GM18870 (cell line): ENCODE measurements at regions not wholly inside any gene's neighbourhood (a gene's known extent, or its start where the extent isn't known, plus 50 kb on each side); places are given as distances from the start of the nearest gene placed in this dataset.

Source experiments
- ATAC-seq: cut with Tn5 transposase; IDR thresholded peaks from one replicate; pipeline ENCODE4 v1.9.1; 2021; ENCODE audit warnings: moderate library complexity; ENCODE audit not compliant: unreplicated experiment

DNA sequence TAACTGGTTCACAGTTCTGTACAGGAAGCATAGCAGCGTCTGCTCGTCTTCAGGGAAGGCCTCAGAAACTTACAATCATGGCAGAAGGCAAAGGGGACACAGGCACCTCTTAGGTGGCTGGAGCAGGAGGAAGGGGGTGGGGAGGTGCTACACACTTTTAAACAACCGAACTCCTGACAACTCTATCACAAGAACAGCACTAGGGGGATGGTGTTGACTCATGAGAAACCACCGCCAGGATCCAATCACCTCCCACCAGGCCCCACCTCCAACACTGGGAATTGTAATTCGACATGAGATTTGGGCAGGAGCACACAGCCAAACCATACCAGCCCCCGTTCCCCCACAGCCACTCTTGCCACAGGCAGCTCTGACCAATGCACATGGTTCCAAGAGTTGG lies 306.3 kb upstream of the POU3F1 start:
- no peak for ATAC-seq

DNA sequence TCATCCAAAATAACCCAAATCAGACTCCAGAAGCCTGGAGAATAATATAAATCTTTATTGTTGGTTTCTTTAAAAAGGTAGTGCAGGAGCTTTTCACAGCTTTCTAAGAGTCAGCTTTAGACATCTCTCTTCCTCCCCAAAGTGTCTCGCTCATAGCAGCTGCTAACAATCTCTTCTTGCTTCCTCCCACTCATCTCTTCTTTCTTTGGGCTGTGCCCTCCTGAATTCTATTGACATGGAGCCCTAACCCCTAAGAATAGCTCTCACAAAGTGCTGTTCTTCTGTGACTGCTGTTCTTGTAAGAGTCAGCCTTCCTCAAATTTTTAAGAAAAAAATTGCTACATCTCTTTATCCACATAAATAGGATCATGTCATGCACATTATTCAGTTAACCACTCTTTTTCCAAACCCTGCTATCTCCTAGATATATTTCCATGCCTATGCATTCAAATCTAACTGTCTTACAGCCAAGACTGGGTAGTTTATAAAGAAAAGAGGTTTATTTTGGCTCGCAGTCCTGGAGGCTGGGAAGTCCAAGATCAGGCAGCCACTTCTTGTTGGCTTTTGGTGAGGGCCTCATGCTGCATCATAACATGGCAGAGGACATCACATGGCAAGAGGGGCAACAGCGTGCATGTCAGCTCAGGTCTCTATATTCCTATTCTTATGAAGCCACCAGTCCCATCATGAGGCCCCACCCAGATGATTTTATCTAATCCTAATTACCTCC lies 301.0 kb upstream of the POU3F1 start:
- ATAC-seq = no peak

DNA sequence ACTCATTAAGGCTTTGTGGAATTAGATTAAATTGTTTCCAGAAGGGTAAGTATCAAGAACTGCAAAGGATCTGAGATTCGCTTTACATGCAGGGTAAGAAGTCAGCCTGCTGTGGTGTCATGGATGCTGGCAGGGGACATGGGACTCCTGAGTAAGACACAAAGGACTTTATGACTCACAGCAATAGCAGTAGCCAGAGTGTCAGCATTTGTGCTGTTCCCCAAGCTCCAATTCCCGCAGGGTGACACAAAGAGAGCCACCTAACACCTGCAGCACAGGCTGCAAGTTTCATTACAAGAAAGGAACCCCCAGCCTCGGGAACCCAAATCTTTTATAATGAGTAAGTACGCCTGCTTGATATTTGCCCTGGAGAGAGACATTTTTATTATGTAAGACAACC lies 298.1 kb upstream of the POU3F1 start:
- ATAC-seq = no peak

DNA sequence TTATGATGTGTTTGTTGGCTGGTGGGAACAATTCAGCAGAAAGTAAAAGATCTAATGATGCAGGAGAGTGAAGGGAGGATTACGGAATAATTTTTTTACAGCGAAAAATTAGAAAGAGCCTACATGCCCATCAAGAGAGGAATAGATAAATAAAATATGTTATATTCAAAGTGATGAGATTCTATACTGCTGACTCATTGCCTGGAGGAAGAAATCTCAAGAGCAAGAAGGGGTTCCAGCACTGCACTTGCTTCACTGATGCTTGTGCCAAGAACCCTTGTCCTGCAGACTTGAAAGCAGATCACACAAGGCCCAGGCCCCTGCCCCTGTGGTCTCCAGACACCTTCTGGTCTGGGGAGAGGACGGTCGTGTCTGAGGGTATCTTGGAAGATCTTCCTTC lies 295.1 kb upstream of the POU3F1 start:
- no peak for ATAC-seq

DNA sequence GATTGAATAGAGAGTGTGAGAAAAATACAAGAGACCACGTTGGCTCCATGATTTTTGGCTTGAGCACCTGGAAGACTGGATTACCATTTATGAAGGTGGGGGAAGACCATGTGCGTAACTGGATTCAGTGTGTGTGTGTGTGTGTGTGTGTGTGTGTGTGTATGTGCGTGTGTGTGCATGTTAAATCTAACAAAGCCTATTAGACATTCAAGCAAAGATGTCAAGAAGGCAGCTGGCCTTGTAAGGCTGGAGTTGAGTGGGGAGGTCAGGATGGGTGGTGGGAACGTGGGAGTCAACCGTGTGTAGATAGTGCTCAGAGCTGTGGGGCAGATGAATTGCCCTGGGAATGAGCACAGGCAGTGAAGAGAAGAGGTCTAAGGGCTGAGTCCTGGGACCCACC lies 293.8 kb upstream of the POU3F1 start:
- no peak for ATAC-seq

DNA sequence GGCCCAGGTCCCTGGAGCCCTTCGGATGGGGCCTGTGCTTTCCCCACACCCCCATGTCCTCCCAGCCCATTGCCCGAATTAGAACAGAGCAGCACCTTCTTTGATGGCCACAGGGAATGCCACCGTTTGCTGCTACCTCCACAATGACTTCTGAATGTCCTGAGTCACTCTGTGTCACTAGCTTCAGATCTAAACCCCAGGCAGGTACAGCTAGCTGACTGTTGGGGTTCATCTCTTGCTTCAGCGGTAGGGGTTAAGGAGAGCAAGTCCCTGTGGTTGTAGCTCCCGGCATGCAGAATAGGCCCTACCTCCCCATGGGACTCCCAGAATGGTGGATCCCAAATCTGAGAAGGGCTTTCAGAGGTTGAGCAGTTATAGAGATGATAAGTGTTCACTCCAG lies 291.1 kb upstream of the POU3F1 start:
- ATAC-seq = no peak

DNA sequence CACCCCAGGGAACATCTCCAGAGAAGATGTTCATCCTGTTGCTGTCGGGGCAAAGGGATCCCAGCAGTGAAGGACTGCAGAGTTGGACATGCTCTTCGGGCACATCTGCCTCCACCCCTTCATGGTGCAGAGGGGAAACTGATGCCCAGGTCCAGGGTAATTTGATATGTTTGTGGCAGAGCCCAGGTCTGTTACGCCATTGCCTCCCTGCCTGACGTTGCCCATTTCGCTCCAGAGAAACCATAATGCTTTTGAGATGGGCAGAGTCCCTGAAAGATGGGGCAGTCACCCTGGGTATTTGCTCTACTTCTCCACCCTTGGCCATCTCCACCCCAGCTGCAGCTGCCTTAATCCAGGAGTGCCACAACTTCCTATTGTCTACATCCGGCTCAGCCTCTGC lies 290.4 kb upstream of the POU3F1 start:
- ATAC-seq = no peak

DNA sequence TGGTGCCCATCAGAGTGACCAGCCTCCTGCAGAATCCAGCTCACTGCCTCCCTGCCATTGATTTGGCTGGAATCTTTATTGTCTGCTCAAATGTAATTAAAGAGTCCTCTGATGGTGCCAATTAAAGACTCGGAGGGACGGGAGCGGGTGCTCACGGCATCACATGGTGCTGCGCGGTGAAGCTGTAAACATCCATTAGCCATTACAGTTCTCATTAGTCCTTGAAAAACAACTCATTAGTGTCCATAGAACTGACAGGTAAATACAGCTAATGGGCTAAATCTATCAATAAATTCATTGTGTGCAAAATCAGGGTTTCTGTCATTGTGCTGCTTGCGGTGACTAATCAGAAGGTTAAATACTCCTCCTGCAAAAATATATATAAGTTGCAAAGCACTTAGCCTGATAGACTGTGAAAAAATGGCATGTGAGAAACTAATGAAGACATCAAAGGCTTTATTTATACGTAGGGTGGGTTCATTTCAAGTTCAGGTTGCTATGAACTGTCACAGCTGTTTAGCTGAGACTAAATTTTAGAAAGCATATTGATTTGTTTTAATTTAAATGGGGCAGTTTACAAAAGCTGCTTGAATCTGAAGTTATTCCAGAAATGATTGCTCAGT lies 289.8 kb upstream of the POU3F1 start:
- no peak for ATAC-seq

DNA sequence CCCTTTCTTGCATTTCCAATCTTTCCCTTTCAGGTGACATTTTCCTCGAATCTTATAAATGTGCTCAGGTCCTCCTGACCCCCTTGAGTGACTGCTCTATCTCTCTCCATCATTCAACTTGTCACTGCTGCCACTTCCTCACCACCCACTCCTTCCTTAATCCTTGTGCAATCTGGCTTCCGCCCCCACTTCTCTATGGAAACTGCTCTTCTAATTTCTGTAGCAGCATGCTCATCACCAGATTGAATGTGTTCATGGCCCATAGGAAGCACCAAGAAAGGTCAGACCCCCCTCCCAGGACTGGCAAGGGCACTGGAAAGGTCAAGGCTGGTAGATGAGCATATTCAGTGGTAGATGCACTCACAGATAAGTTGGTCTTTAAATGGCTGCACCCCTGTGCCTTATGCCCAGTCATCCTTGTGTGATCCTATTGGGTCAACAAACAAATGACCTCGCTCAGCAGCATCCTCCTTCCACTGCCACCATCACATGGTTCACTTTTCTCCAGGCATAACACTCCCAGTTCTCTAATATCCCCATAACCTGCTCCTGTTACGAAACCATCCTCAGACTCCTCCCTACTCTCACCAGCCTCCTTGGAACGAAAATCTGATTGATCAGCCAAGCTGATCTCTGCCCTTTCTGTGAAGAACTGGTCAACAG lies 288.5 kb upstream of the POU3F1 start:
- no peak for ATAC-seq

DNA sequence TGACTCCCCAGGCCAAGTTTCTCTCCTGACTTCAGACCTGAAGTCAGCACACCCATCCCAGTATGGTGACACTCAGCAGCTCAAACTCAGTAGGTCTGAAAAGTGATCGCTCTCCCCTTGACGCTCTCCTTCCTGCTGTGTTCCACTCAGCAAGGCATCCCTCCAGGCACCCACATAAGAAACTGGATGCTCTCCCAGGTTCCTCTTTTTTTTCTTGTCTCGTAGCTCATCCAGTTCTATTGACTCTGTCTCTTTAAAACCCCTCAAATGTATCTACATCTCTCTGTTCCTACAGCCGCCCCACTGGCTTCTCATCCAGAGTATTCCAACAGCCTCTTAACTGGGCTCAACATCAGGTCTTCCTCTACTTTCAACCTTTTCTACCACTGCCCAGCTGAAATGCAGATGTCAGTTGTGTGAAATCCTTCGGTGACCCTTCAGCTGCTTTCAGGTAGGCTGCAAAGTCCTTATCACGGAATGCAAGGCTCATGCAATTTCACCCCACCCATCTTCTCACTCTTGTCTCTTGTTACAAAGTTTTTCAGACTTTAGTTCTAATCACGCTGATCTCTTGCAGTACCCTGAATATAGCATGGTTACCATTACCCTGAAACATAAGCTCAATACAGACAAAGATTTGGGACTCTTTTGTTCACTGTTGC lies 286.2 kb upstream of the POU3F1 start:
- ATAC-seq = no peak

DNA sequence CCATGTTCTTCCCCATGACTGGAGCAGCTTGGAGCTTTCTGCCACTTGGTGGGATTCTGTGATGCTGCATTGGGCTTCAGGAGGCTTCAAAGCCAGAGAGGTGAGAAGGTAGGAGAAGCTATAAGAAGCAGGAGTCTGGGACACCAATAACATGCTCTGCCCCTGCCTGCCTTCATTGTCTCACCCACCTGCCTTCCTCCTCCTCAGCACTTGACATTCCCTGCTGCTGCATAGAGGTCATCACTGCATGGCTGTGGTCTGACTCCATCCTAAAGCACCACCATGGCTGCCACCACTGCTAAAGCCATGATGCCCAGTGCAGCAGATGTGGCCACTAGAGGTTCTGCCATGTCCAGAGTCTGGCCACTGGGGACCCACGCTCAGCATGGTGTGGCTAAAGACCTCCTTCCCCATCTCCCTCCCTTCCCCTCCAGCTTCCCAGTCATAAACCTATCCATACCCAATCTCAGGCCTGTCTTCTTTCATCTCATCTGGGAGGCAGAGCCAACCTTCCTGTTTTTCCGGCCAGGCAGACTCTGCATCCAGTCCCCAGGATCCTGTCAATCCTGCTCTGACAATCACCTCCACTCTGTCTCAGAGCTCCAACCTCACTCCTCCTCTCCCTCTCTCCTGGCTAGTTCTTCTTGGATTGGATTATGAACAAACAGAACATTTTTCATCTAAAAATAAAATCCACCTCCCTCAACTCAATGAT lies 285.1 kb upstream of the POU3F1 start:
- ATAC-seq = no peak

DNA sequence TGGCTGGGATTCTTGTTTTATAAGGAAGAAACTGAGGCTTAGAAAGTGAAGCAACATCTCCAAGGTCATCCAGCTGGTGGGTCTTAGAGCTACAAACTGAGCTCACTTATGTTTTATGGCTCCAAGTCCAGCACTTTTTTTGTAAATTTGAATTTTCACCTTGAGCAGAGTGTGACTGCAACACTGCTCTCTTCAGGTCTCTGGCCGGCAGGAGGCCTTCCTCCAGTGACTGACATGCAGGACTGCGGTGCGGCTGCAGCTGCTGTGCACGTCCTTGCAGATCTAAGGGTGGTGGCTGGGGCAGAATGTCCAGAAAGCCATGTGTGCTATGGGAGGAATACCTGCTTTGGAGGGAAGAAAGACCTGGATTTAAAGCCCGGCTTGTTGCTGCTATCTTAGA lies 284.2 kb upstream of the POU3F1 start:
- no peak for ATAC-seq

DNA sequence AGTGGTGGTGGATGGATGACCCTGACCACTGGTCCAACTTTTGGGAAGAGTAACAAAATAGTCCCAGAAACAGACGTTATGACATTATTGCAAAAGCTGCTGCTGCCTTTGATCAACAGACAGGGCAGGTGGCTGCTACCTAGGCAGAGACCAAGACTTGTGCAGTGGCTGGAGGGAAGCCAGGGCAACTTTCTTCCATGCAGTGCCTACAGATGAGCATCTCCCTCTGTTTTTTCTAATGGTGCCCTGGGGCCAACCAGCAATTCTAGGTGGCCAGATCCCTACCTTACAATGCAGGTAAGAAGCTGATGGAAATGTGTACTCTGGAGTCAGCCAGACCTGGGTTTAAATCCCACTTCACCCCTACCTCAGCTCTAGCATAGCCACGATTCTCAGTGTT lies 283.1 kb upstream of the POU3F1 start:
- no peak for ATAC-seq

DNA sequence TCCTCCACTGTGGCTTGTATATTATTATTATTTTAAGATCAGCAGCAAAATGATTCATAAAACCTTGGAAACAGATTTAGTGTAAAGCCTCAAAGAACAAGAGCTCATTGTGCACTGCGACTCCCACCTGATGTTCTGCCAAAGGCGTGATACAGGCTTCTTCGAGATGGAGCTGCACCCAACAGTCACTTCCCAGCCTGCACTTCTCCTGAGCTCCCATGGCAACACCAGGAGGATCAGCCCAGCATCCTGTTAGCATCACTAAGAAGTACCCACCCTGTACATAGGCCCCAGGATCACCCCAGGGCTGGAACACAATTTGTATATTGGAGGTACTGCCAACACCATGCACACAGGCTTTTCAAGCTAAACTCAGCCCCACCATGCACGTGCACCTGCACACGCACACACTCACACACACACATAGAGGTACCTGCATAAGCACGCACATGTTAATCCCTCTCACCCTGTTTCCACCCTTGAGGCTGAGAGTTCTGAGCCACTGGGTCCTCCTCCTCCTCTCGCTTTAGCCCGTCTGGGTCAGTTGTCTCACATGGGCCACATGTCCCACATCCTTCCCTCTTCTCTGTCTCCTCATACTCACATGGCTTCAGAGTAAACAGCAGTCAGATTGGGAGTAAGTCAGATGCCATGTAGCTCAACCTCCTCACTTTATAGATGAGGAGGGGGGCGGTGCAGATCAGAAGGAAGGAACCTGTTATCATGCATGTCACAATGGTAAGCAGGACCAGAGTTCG lies 281.9 kb upstream of the POU3F1 start:
- ATAC-seq = no peak

DNA sequence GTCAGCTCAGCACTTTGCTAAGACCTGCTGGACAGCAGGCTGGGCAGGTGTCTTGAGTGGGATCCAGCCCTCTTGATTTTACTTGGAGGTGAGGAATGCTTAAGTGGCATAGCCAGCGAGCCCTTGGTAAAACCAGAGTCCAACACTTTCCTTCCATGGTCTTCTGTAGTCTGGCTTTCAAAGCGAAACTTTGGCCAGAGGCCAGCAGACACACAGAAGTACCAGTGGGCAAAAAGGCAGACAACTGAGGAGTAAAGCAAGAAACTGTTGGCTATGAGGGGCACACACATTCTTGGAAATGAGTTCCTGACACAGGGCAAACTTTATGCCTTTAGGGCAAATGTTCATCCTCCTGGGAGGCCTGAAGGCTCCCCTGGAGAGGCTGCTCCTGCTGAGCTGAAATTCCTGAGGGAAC lies 281.0 kb upstream of the POU3F1 start:
- ATAC-seq = no peak

DNA sequence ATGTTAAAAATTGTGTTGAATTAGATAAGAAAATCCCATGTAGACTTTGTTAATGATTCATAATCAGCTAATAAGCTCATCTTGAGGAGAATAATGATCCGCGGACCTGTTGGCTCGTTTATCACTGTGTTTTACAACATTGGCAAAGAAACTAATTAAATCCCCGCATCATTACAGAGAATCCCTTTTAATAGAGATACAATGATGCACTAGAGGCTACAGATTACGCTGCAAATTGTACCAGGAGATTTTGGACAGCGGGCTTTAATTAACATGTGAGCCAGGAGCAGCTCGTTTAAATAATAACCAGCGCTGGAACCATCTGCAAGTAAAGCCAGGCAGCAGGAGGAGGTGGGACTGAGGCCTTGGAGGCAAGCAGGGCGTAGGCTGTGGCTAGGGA lies 280.3 kb upstream of the POU3F1 start:
- no peak for ATAC-seq

DNA sequence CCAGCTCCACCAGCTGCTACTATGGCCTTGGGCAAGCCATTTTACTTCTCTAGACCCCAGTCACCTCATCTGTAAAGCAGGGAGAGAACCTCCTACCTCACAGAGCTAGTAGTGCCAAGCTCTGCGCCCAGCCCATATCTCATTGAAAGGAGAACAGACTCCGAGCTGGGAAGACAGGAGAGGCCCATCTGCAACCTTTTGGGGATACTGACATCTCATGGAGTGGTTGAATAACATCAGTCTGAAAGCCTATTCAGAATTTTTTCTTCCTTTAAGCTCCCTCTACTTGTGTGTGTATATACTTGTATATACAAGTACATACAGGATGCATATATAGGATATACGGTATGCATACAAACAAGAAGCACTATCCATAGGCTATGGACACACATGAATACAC lies 279.5 kb upstream of the POU3F1 start:
- ATAC-seq = no peak

DNA sequence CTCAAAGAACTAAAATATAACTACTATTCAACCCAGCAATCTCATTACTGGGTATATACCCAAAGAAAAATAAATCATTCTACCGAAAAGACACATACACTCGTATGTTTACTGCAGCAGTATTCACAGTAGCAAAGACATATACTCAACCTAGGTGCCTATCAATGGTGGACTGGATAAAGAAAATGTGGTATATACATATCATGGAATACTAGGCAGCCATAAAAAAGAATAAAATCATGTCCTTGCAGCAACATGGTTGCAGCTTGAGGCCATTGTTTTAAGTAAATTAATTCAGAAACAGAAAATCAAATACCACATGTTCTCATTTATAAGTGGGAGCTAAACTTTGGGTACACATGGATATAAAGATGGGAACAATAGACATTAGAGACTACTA lies 266.2 kb upstream of the POU3F1 start:
- no peak for ATAC-seq

DNA sequence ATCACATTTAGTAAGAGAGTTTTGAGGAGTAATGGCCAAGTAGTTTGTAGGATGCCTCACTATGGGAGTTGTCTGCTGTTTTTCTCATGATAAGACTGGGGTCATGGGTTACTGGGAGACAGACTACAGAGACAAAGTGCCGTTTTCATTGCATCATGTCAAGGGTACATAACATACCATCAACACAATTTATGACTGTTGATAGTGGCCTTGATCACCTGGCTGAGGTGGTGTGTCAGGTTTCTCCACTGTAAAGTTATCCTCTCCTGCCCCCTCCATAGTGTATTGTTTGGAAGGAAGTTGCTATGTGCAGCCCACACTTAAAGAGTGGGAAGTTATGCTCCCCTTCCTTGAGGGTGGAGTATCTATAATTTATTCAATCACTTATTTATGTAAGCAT lies 263.5 kb upstream of the POU3F1 start:
- ATAC-seq = no peak

DNA sequence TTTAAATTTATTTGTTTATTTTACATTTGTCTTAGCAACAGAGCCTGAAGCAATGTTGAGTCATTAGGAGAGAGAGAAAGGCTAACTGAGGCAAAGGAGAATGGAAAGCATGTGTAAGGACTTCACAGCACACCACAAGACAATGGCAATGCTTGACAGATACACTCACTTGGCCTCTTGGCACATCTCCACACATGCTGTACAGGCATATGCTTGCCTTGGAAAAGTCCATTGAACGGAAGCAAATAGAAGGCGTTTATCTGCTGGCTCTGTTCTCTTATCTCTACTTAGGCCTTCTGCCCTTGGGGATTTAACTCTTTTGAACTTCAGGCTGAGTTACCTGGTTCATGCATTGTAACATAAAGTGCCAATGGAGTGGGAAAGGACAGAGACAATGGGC lies 262.2 kb upstream of the POU3F1 start:
- ATAC-seq = no peak

DNA sequence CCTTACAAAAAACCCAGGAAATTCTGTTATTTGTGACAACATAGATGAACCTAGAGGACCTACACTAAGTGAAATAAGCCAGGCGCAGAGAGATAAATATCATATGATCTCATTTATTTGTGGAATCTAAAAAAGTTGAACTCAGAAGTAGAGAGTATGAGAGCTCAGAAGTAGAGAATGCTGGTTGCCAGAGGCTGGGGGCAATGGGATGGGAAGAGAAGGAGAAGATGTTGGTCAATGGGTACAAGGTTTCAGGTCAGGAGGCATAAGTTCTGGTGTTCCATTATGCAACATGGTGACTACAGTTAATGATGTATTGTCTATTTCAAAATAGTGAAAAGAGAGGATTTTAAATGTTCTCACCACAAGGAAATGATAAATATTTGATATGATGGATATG lies 259.1 kb upstream of the POU3F1 start:
- ATAC-seq = no peak
